Stimulated activated CD8-positive, alpha-beta memory T cell treated with anti-CD3 and anti-CD28 coated beads, Interleukin-2, amount 100 ng/mL, for 1 hour (primary cell): ENCODE measurements at regions not wholly inside any gene's neighbourhood (a gene's known extent, or its start where the extent isn't known, plus 50 kb on each side); places are given as distances from the start of the nearest gene placed in this dataset.
"Not testable (repeated sequence)": the region's sequence is repeated elsewhere in the genome, so short reads cannot be mapped to it uniquely, and the experiment has no call there.

ENCODE experiments used
- DNase-seq, 2 donors: peaks; one replicate each; pipeline ENCODE4 v3.0.0-alpha.2; 2020; ENCODE audit warnings: low read depth in 2 of 2

DNA sequence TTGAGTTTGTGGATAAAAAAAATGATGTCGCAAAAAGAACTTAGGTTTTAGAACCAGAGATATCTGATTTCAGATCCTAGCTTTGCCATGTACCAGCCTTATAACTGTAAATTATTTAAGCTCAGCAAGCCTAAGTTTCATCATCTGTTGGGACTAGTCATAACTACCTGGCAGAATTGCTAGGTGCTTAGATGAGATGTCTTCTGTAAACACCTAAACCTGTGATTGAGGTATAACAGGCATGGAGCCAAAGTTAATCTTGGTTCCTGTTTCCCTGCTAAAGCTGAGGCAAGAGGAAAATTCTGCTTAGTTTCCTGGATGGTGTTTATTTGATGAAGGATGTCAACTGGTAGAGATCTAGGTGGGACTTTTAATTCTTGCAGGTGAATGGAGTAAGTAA is 331.3 kb upstream of the RBMS3 start:
- no peak for DNase-seq

DNA sequence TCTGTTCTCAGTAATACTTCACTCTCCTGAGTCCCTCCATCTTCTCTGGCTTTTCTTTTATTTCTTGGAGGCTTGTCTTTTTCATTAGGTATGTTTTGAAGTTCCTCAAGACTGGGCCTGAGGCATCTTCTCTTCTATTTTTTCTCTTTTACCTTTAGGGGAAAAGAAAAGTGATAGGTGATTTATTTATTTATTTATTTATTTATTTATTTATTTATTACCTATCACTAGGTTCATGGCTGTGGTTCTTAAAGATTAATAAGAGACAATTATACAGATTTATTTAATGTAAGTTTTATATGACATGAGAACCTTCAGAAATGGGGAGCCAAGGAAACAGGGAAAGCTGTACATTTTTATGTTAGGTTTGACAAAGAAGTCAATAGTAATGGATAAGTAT is 330.3 kb upstream of the RBMS3 start:
- no peak for DNase-seq

- DNase-seq: no peak
Observed at GRCh38 chr3:28951772-28952556, 328.9 kb upstream of the RBMS3 start.

- DNase-seq: no peak
Observed at GRCh38 chr3:28958656-28959055, 322.2 kb upstream of the RBMS3 start.

GRCh38 chr3:28971156-28971555 is 309.7 kb upstream of the RBMS3 start:
- DNase-seq: no peak

DNA sequence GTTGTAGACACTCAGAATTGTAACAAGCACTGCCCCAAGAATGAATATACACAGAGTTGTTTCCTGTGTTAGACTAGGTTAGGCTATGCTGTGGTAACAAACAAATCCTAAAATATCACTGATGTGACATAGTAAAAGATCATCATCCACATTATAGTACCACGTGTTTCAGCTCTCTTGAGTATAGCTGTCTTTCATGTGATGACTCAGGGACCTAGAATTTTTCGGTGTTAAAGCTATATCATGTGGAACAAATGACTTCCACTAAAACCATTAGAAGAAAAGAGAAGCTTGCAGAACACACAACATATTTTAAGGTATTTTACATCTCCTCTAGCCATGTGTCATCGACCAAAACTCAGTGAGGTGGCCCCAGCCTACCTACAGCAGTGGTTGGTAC is 307.9 kb upstream of the RBMS3 start:
- DNase-seq: no peak

DNA sequence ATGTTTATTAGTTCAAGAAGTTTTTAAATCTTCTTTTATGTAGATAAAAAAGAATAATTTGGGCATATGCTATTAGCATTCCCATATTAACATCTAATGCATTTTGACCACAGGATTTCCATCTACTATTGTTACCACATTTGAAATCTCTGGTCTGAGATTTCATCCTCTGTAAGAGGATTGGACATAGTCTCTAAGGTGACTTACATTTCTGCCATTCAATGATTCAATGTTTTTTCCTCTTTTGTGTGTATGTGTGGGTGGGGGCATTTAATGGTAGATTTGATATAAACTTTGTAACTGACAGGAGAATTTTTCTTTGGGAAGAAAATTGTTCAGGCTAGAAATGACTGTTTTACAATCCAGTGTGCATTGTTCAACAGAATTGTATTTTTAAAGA is 307.3 kb upstream of the RBMS3 start:
- no peak for DNase-seq

GRCh38 chr3:28978092-28978491 is 302.8 kb upstream of the RBMS3 start:
- DNase-seq: no peak

DNA sequence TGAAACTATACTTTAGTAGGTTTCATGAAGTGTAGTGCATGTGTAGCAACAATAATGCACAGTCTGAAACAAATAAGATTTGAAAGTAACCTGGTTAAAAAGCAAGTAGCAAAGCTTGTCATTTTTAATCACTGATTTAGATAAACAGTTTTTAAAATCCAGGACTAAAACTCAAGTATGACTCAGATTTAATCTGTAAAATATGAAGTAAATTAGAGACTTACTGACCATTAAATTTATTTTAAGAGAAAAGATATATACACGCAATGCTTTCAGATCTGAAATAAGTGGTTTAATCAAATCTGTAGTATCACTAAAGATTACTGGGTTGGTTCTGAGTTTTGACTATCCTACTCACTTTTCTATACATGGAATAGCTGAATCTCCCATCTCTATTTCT is 300.7 kb upstream of the RBMS3 start:
- no peak for DNase-seq

GRCh38 chr3:28980631-28981030 is 300.2 kb upstream of the RBMS3 start:
- DNase-seq: no peak

- DNase-seq: no peak
Observed at GRCh38 chr3:28982906-28983305, 298.0 kb upstream of the RBMS3 start.

- DNase-seq: no peak
Observed at GRCh38 chr3:28986922-28987321, 293.9 kb upstream of the RBMS3 start.

GRCh38 chr3:28989646-28990089 is 291.2 kb upstream of the RBMS3 start:
- DNase-seq: no peak

GRCh38 chr3:28994161-28994905 is 286.5 kb upstream of the RBMS3 start:
- no peak for DNase-seq

- DNase-seq: no peak
Observed at GRCh38 chr3:29004885-29005599, 275.8 kb upstream of the RBMS3 start.

DNA sequence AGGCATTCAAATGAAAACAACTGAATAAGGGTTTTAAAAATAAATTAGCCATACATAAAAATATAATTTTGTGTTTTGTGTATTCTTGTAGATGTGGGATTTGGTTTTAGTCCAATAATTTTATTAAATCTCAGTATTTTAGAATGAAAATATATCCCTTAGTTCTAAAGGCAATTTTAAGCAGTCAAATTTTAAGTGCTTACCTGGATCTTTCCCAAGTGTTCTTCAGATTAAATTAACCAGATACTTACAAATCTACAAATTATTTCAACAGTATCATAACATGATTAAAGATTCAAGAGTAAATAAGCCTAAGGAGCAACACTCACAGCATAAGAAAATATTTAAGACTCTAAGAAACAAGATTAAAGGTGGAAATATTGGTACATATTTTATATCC is 275.0 kb upstream of the RBMS3 start:
- DNase-seq: no peak

- DNase-seq: no peak
Observed at GRCh38 chr3:29011441-29011840, 269.4 kb upstream of the RBMS3 start.

- DNase-seq: no peak
Observed at GRCh38 chr3:29011966-29012365, 268.9 kb upstream of the RBMS3 start.

DNA sequence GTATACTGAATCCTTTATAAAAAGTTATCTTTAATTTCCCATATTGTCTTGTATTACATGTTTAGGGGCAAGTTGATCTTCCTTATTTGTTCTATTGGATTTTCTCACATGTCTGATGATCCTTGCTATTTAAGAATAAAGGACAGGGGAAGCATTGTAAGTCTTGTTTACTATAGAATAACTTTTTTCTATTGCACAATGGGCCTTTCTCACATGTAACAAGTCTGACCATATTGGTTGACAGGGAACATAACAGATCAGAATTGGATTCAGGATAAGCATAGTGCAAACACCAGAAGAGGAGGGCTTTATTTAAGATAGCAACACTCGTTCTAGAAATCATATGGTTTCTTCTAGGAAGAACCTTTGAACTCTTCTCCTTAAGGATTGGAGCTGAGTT is 257.9 kb upstream of the RBMS3 start:
- DNase-seq: no peak

GRCh38 chr3:29026286-29026685 is 254.6 kb upstream of the RBMS3 start:
- no peak for DNase-seq

- no peak for DNase-seq
Observed at GRCh38 chr3:29026959-29027358, 253.9 kb upstream of the RBMS3 start.

DNA sequence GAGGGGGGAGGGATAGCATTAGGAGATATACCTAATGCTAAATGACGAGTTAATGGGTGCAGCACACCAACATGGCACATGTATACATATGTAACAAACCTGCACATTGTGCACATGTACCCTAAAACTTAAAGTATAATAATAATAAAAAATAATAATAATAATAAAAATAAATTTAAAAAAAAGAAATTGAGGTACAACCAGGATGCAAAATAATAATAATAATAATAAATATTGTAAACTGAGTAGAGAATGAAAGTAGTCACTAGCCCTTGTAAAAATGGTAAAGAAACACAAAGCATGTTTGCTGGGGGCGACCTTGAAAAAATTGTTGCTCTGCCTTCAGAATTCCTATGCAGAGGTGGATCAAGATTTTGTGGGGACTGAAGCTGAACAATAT is 249.7 kb upstream of the RBMS3 start:
- not testable (repeated sequence) for DNase-seq

GRCh38 chr3:29033511-29033910 is 247.4 kb upstream of the RBMS3 start:
- DNase-seq: no peak
